Suppressor macrophage (primary cell): ENCODE measurements at regions not wholly inside any gene's neighbourhood (a gene's known extent, or its start where the extent isn't known, plus 50 kb on each side); places are given as distances from the start of the nearest gene placed in this dataset.

ENCODE experiments used
- DNase-seq, 4 experiments: peaks; one replicate each; pipeline ENCODE4 v3.0.0-alpha.2; 2020 to 2022

- DNase-seq: no peak
These were observed 579.2 kb upstream of the ZNF462 start for GRCh38 chr9:106283769-106284168.

- peak in 1 of 4 experiments; percentile 7 for DNase-seq
These were observed 578.7 kb upstream of the ZNF462 start for GRCh38 chr9:106284296-106284695.

DNA sequence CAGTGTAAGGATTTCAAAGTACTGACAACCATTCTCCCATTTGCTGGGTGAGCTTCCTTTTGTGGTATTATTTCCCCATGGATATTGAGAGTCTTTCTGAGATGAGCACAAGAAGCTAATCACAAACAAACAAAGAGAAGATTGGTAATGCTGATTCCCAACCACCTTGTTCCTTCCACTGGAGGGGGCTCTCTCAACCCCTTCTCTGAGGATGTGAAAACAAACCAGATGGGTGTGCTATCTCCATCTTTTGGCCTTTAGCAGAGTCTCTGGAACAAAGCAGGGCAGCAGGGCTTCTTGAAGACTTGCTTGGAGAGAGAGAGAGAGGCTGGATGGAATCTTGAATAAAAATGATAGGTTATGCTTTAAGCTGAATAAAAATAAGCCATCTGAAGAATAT is 576.7 kb upstream of the ZNF462 start:
- peak in 1 of 4 experiments; percentile 8 for DNase-seq

DNA sequence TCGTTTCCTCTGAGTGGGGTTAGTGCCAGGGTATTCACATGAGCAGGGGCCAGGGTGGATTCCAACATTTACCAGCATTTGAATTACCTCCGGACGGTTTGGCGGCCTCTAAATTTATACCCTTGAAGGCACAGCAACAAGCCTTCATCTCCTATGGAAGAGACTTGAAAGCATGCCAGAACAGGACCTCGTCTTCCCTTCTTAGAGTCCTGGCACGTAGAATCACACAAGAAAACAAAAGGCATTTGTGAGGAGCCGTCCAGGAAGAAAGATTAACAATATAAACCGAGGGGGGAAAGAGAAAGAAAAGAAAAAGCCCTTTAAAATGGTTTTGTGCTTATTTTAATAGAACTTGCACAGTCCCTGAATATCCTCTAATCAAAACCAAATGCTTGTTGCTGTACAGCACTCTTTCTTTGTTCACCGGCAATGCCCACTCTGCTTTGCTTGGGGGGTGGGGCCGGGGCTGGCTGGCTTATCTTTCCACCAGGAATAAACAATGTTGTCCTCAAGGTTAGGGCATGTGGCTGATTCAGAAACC is 575.8 kb upstream of the ZNF462 start:
- DNase-seq: peak in 1 of 4 experiments; percentile 4

- no peak for DNase-seq
These were observed 575.2 kb upstream of the ZNF462 start for GRCh38 chr9:106287731-106288130.

GRCh38 chr9:106288689-106289088 is 574.3 kb upstream of the ZNF462 start:
- DNase-seq: no peak

- no peak for DNase-seq
These were observed 571.2 kb upstream of the ZNF462 start for GRCh38 chr9:106291786-106292185.

- DNase-seq: no peak
These were observed 566.5 kb upstream of the ZNF462 start for GRCh38 chr9:106296426-106296825.

GRCh38 chr9:106298997-106299396 is 564.0 kb upstream of the ZNF462 start:
- DNase-seq: no peak

DNA sequence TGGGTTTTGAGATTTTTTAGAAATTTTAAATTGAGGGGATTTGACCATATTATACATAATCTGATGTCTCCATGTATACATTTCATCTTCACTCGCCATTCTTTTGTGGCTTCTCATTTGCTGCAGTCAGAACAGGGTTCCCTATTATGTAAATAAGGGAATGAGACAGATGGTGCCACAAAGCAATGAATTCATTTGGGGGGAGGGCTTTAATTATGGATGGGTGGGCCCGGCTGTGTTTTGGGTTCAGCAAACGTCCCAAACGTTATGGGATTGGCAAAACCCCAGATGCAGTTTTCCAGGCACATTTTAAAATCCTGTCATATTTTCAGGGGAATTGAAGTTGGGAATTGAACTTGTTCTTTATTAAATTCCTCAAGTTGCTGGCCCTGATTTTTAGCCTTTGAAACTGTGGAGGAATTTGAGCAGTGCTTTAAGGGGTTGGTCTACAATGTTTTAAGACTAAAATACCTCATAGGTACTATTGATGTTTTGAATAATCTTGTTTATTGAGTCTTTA is 558.5 kb upstream of the ZNF462 start:
- DNase-seq: no peak

DNA sequence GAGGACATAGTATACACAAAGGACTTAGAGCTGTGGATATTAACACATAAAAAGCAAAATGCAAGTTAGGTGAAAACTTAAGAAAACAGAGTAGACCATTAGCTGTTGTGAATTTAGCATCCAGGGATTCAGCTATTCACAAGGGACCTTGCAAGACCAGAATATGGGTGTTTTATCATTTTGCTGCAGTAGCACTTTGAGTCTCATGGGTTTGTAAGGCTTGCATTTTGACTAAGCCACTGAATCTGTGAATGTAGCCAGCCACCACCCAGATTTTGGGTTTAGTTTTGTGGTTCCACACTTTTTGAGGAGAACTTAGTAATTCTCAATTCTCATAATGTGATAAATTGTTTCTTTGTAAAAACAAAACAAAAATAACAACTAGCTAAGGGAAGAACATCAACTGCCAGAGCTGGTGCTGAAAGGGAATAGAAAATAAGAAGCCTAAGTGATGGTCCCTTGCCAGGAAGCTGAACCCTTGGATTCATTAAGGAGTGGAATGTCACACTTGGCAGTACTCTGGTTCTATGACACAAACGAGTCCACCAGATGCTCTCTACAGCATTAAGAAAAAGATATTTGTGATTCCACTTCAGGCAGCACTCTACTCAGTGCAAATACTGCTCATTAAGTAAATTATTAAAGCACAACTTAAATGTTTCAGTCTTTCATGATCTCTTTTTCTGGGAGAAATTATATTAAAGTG is 557.4 kb upstream of the ZNF462 start:
- DNase-seq: no peak

DNA sequence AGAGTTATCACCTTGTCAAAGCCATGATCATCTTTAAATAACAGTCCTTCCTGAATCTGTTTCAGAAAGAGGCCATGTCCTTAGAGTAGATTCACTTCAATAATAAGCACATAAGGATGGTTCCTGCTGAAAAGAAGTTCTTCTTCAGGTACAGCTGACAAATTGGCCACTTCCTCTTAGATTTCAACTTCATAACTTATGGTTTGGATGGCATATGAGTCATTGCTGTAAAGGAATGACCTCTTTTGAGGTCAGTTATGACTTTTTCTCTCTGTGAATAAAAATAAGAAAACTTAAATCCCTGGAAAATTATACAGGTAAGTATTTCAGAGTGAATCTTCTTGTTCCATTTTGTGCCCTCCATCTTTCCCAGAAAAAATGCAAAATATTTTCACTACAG is 555.3 kb upstream of the ZNF462 start:
- DNase-seq: peak in 2 of 4 experiments; percentile 46 to 47

DNA sequence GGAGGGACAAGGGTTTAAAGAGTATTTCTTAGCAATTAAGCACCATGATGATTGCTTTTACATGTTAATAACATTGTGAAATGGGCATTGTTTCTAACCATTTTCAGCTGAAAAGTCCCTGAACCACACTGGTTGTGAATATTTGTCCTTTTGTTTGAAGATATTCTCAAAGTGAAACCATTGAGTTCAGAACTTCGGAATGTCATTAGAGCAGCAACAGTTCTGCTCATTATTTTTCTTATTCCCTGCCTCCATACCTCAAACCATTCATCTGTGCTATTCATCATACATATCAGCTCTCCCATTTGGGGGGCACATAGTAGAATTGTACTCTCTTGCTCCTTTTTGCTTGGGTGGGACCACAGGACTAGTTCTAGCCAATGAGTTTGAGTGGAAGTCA is 553.0 kb upstream of the ZNF462 start:
- DNase-seq: no peak

DNA sequence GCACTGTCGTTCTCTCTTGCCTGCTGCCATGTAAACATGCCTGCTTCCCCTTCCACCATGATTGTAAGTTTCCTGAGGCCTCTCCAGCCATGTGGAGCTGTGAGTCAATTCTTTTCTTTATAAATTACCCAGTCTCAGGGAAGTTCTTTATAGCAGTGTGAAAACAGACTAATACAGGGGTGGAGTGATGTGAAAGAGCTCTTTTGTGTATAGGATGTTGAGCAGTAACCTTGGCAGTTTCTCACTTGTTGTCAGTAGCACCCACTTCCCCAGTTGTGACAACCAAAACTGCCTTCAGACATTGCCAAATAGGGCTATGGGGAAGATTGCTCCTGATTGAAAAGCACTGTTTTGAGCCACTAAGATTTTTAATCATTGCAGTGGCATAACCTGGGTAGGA is 552.2 kb upstream of the ZNF462 start:
- DNase-seq: peak; percentile 5 to 44 (median 22)

DNA sequence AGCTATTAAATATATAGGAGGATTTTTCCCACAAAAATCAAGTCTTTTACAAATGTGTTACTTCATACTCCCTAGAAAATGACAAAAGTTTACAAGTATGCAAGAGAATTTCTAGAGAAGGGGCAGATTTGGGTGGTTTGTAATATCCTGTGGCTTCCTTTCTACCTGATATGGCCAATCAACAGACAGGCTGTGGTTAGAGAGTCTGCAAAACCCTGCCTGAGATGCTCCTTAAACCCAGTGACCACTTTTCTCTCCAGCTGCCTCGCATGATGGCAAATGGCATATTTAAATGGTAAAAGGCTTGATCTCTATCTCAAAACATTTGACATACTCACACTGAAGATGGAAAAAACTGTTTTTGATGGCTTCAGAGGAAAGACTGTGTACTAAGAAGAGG is 550.1 kb upstream of the ZNF462 start:
- no peak for DNase-seq

- DNase-seq: no peak
These were observed 548.5 kb upstream of the ZNF462 start for GRCh38 chr9:106314476-106314875.

DNA sequence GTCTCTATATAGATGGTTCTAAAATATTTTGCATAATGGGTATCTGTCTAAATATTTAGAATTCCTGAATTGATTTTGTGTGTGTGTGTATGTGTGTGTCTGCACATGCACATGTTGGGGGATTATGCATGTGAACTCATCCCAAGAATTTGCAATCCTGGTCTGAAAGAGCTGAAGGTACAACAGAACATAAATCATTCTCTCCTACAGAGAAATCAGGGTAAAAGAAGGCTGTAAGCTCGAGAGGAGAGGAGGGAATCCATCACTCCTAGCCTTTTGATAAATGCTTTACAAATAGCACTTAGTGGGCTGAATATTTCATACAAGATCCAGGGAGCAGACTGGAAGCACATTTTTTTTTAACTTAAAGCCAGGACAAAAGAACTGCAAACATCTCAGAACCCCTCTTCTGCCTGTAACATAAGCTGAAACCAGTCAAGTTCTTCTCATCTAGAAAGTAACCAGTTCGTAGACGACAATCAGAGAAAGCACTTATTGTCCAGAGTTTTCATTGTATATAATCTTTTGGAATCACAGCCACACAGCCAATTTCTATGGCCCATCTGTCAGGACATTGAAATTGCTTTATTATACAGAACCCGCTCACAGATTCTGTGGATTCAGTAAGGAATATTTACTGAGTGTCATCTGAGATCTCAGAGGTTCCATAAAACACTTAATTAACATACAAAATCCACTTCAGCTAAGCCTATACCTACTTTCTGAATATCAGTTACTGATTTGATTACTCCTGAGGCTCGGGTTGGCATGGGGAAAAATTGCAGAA is 541.4 kb upstream of the ZNF462 start:
- DNase-seq: no peak

- no peak for DNase-seq
These were observed 540.2 kb upstream of the ZNF462 start for GRCh38 chr9:106322706-106323245.

DNA sequence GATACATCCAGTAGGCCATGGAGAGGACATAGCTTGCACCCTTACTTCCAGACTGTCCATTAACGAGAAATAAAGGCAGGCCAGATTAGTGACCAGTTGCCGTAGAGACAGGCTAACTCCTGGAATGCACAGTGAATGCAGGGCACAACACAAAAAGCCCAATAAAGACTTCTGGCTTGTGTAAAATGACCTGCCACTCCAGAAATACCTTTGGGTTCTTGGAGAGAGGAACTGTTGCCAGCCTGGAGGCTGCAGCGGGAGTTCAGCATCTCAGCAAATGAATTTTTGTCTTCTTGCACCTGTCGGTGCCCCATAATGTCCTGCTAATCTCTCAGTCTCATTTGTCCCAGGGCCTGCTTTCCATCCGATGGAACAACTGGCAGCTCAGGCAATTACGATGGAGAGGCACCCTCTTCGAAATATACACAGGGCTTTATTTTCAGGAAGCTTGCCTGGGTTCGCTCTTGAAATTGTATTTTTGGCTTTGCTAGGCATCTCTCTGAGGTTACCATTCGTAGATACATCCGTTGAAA is 538.8 kb upstream of the ZNF462 start:
- no peak for DNase-seq

DNA sequence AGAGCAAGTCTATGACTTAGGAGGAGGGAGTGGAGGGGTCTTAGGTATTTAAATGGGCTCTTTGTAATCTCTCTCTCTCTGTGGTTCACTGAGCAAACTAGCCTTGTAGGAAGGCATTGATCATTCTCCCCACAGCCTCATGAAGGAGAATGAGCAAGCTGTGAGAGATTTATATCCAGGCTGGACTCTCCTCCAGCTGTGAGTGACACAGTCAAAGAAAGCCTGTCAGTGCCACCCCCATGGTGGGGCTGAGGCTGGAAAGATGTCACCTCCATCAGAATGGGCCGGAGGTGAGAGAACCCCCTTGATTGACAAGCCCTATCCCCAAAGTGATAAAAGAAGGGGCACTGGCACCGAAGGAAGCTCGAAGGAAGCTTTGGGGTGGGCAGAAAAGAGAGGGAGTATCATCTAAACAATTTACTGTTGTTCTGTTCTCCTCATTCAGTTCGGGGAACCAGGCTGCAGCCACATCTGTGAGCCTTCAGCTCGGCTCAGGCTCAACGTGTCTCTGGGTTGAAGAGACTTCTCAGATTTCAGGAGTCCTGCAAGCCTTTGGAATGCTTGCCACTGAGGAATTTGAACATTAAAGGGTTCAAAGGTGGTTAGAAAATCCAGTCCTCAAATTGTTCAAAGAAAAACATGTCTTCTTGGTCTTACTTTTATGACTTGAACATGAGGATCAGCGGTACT is 538.2 kb upstream of the ZNF462 start:
- DNase-seq: no peak

DNA sequence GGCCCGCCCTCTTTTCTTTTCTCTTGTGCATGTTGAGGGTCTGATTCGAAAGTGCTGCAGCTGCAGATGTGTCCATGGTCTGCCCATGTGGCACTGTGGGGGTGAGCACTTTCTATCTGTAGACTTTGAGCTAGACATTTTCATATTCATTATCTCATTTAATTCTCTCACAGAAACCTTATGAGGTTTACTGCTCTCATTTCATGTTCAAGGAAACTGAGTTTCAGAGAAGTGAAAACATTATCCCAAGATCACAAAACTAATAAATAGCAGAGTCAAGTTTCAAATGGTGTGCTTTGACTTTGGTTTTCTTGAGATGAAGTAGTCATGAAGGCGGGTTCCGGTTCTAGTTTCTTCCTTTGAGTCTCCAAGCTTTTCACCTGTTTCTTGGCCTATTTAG is 536.5 kb upstream of the ZNF462 start:
- no peak for DNase-seq

- DNase-seq: no peak
These were observed 529.5 kb upstream of the ZNF462 start for GRCh38 chr9:106333481-106333880.

DNA sequence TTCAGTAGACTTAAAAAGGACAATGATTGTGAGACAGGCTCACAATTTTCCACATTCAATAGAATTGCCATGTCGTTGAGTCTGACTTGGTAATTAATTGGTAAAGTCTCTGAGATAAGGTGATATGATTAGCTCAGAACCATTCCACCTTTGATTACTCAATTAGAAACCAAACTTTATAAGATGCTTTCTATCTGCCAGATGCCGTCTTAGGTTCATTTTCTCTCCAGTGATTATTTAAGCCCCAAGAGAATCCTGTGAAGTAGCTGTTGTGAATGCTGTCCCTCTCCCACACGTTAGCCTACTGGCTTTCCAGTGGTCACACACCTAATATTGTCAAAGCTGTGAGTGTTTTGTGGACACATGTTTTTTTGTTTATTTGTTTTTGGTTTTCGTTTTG is 528.9 kb upstream of the ZNF462 start:
- no peak for DNase-seq
